ENCODE measurements at regions not wholly inside any gene's neighbourhood (a gene's known extent, or its start where the extent isn't known, plus 50 kb on each side); places are given as distances from the start of the nearest gene placed in this dataset.

GRCh38 chr10:61832866-61833481 lies 68.5 kb upstream of the ARID5B start:
- TF ChIP-seq CTCF (IDR thresholded peaks at IDR 0.05) = no peak
- TF ChIP-seq POLR2A (IDR thresholded peaks at IDR 0.05) = no peak

Measured in right lobe of liver (tissue), 4 donors.